Mammary epithelial cell (primary cell): ENCODE measurements at regions not wholly inside any gene's neighbourhood (a gene's known extent, or its start where the extent isn't known, plus 50 kb on each side); places are given as distances from the start of the nearest gene placed in this dataset.

Source experiments
- CTCF ChIP-seq, 2 donors: IDR thresholded peaks in 1 of 2; conservative IDR thresholded peaks in 1 of 2; 2 replicates each; pipeline ENCODE4 v1.5.1; 2011 to 2012; ENCODE audit warnings: inconsistent platforms in 2 of 2, low read length in 2 of 2, mild to moderate bottlenecking in 2 of 2, control low read depth in 1 of 2, low read depth in 1 of 2; ENCODE audit not compliant: insufficient read depth in 1 of 2; ENCODE audit errors: extremely low read depth in 1 of 2
- EZH2 ChIP-seq: IDR thresholded peaks from 2 replicates; pipeline ENCODE4 v1.6.1; 2012; ENCODE audit warnings: low read length, inconsistent platforms, borderline replicate concordance

- TF ChIP-seq EZH2: no peak
- no peak for TF ChIP-seq CTCF (conservative IDR thresholded peaks at IDR 0.05 in 1 of 2, IDR thresholded peaks at IDR 0.05 in 1 of 2; ENCODE audit: extremely low read depth in 1 of 2, insufficient read depth in 1 of 2, low read depth in 1 of 2, low read length in 2 of 2)
These were observed 1416.0 kb upstream of the ALCAM start for GRCh38 chr3:103950676-103951075.
